ENCODE measurements at regions not wholly inside any gene's neighbourhood (a gene's known extent, or its start where the extent isn't known, plus 50 kb on each side); places are given as distances from the start of the nearest gene placed in this dataset.

DNA sequence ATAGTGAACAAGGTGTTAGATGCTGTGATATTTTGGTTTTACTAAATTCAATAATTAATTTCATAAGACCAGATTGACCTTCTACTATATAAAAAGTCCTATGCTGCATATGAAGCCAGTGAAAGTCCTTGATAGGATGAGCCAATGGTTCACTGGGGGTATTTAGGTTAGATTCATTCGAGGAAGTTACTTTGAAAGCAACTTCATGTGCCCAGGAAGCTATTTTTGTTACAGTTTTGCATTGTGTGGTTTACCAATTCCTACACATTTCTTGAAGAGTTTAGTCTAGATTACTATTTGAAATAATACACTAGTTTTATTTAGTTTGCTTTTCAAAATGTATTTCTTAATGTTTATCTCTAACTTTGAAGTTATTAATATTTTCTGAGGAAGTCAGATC lies 58.5 kb upstream of the RMST start:
- TF ChIP-seq, protein P1, sequence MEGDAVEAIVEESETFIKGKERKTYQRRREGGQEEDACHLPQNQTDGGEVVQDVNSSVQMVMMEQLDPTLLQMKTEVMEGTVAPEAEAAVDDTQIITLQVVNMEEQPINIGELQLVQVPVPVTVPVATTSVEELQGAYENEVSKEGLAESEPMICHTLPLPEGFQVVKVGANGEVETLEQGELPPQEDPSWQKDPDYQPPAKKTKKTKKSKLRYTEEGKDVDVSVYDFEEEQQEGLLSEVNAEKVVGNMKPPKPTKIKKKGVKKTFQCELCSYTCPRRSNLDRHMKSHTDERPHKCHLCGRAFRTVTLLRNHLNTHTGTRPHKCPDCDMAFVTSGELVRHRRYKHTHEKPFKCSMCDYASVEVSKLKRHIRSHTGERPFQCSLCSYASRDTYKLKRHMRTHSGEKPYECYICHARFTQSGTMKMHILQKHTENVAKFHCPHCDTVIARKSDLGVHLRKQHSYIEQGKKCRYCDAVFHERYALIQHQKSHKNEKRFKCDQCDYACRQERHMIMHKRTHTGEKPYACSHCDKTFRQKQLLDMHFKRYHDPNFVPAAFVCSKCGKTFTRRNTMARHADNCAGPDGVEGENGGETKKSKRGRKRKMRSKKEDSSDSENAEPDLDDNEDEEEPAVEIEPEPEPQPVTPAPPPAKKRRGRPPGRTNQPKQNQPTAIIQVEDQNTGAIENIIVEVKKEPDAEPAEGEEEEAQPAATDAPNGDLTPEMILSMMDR (conservative IDR thresholded peaks at IDR 0.05), result no peak
- DNase-seq, result no peak
- Histone ChIP-seq H3K27ac (ENCODE audit: low read depth, low read length) (no peak overlapping the region), H3K4me1 (ENCODE audit: control insufficient read depth, insufficient read depth, low read length) (peaks cover 9% of the 10 kb centered on the region), H3K9ac (ENCODE audit: extremely low read depth, low read length, poor library complexity, severe bottlenecking) (no peak overlapping the region), H3K4me3 (ENCODE audit: low read length) (no peak overlapping the region), H3K9me3 (ENCODE audit: control insufficient read depth, low read length) (peaks cover 52% of the 10 kb centered on the region), H3K36me3 (ENCODE audit: control insufficient read depth, insufficient read depth, low read length) (no peaks in the 10 kb centered on the region), H3K27me3 (ENCODE audit: control insufficient read depth, insufficient read depth, low read length, poor library complexity, severe bottlenecking) (no peaks in the 10 kb centered on the region)
- 85% methylated on average over 1 of the region's 1 CpG; no CpG with 5 or more reads in 1 of the 2 experiments for WGBS, 2 experiments (ENCODE audit: insufficient coverage in 1 of 2, insufficient read length in 1 of 2)
- H3K27me3 Mint-ChIP-seq (ENCODE audit: insufficient read depth), result no peaks in the 10 kb centered on the region
- no peak overlapping the region for H3K4me3 Mint-ChIP-seq
- peaks cover 9% of the 10 kb centered on the region for H3K4me1 Mint-ChIP-seq
- no peak overlapping the region for H3K27ac Mint-ChIP-seq
- peaks cover 18% of the 10 kb centered on the region for H3K9me3 Mint-ChIP-seq
- peaks cover 9% of the 10 kb centered on the region for H3K36me3 Mint-ChIP-seq (ENCODE audit: low read depth)

DNA sequence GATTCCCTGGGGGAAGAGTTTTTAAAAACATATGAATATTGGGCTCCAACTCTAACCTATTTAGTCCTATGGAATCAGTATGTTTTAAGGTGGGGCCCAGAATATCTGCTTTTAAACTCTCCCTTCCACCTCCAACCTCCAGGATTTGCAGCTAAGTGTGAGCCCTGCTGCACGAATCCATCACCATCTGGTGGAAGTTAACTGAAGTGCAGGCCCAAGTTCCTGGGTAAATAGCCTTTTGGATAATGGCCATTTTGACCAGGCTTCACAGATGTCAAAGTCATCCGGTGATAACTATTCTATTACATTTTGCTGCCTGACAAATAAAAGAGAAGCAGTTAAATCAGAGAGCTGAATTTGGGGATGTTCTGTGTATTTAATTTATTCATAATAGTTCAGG lies 58.1 kb upstream of the RMST start:
- TF ChIP-seq, protein P1 (conservative IDR thresholded peaks at IDR 0.05), result peak; percentile 97
- Histone ChIP-seq H3K9me3 (ENCODE audit: control insufficient read depth, low read length) (peaks cover 52% of the 10 kb centered on the region), H3K36me3 (ENCODE audit: control insufficient read depth, insufficient read depth, low read length) (no peaks in the 10 kb centered on the region), H3K27me3 (ENCODE audit: control insufficient read depth, insufficient read depth, low read length, poor library complexity, severe bottlenecking) (no peaks in the 10 kb centered on the region), H3K9ac (ENCODE audit: extremely low read depth, low read length, poor library complexity, severe bottlenecking) (no peak overlapping the region), H3K4me1 (ENCODE audit: control insufficient read depth, insufficient read depth, low read length) (peaks cover 9% of the 10 kb centered on the region), H3K4me3 (ENCODE audit: low read length) (no peak overlapping the region), H3K27ac (ENCODE audit: low read depth, low read length) (no peak overlapping the region)
- WGBS, 2 experiments (ENCODE audit: insufficient coverage in 1 of 2, insufficient read length in 1 of 2), result 0 to 18% methylated on average over 1 to 2 of the region's 2 CpGs
- peak; percentile 90 for DNase-seq
- no peak overlapping the region for H3K27ac Mint-ChIP-seq
- H3K27me3 Mint-ChIP-seq (ENCODE audit: insufficient read depth), result no peaks in the 10 kb centered on the region
- H3K9me3 Mint-ChIP-seq, result peaks cover 18% of the 10 kb centered on the region
- peaks cover 9% of the 10 kb centered on the region for H3K36me3 Mint-ChIP-seq (ENCODE audit: low read depth)
- no peak overlapping the region for H3K4me3 Mint-ChIP-seq
- H3K4me1 Mint-ChIP-seq, result peaks cover 9% of the 10 kb centered on the region

DNA sequence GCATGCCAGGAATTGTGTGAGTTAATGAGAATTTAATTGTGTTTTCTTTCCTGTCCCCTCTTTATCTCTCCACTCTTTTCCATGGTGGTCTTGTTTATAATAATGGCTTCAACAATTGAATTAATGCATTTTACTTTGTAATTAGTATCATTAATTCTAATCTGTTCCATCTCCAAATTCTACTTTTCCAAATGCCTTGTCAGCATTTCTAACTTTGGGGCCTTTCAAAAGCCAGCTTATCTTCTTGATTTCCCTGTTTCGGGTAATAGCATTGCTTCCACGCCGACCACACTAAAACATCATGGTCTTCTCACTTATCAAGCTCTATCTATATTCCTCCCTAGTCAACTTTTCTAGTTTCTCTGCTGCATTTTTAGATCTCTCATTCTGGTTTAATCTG lies 54.2 kb upstream of the RMST start:
- H3K4me3 Mint-ChIP-seq, result no peak overlapping the region
- WGBS, 2 experiments (ENCODE audit: insufficient coverage in 1 of 2, insufficient read length in 1 of 2), result 67 to 79% methylated on average over 3 of the region's 3 CpGs

More for the DNA sequence above, 54.2 kb upstream of the RMST start:
- Mint-ChIP-seq H3K27me3 (ENCODE audit: insufficient read depth) (no peaks in the 10 kb centered on the region), H3K27ac (no peak overlapping the region), H3K36me3 (ENCODE audit: low read depth) (no peaks in the 10 kb centered on the region), H3K9me3 (peaks cover 2% of the 10 kb centered on the region), H3K4me1 (peaks cover 22% of the 10 kb centered on the region)
- no peaks in the 10 kb centered on the region for H3K36me3 ChIP-seq (ENCODE audit: control insufficient read depth, insufficient read depth, low read length)
- no peak for DNase-seq
- H3K4me1 ChIP-seq (ENCODE audit: control insufficient read depth, insufficient read depth, low read length), result peaks cover 13% of the 10 kb centered on the region
- H3K9ac ChIP-seq (ENCODE audit: extremely low read depth, low read length, poor library complexity, severe bottlenecking), result no peak overlapping the region
- no peak overlapping the region for H3K27ac ChIP-seq (ENCODE audit: low read depth, low read length)
- H3K9me3 ChIP-seq (ENCODE audit: control insufficient read depth, low read length), result peaks cover 39% of the 10 kb centered on the region
- no peaks in the 10 kb centered on the region for H3K27me3 ChIP-seq (ENCODE audit: control insufficient read depth, insufficient read depth, low read length, poor library complexity, severe bottlenecking)
- TF ChIP-seq, protein P1 (conservative IDR thresholded peaks at IDR 0.05), result no peak
- no peak overlapping the region for H3K4me3 ChIP-seq (ENCODE audit: low read length)

All from endodermal cell (in vitro differentiated cells).